CD4-positive, alpha-beta T cell treated with Interleukin-15 for 4 hours (primary cell): ENCODE measurements at regions not wholly inside any gene's neighbourhood (a gene's known extent, or its start where the extent isn't known, plus 50 kb on each side); places are given as distances from the start of the nearest gene placed in this dataset.
"Not testable (repeated sequence)": the region's sequence is repeated elsewhere in the genome, so short reads cannot be mapped to it uniquely, and the experiment has no call there.

ENCODE experiments used
- DNase-seq: peaks from one replicate; pipeline ENCODE4 v3.0.0-alpha.2; 2020; ENCODE audit warnings: low spot score

GRCh38 chr3:177358091-177358976 is 161.1 kb upstream of the TBL1XR1 start:
- DNase-seq: peak; percentile 76

GRCh38 chr3:177358977-177359592 is 161.8 kb upstream of the TBL1XR1 start:
- peak; percentile 52 for DNase-seq

- DNase-seq: peak; percentile 96
Measured at GRCh38 chr3:177359593-177360357, 162.5 kb upstream of the TBL1XR1 start.

GRCh38 chr3:177361081-177361938 is 164.0 kb upstream of the TBL1XR1 start:
- DNase-seq: no peak

- DNase-seq: no peak
Measured at GRCh38 chr3:177362626-177363025, 165.3 kb upstream of the TBL1XR1 start.

- DNase-seq: no peak
Measured at GRCh38 chr3:177364236-177364635, 167.0 kb upstream of the TBL1XR1 start.

- DNase-seq: not testable (repeated sequence)
Measured at GRCh38 chr3:177365294-177365693, 168.0 kb upstream of the TBL1XR1 start.

- DNase-seq: no peak
Measured at GRCh38 chr3:177367788-177368187, 170.5 kb upstream of the TBL1XR1 start.

- no peak for DNase-seq
Measured at GRCh38 chr3:177370246-177370822, 173.1 kb upstream of the TBL1XR1 start.

- no peak for DNase-seq
Measured at GRCh38 chr3:177371146-177371545, 173.9 kb upstream of the TBL1XR1 start.

- DNase-seq: no peak
Measured at GRCh38 chr3:177371888-177372287, 174.6 kb upstream of the TBL1XR1 start.

GRCh38 chr3:177374323-177374722 is 177.0 kb upstream of the TBL1XR1 start:
- DNase-seq: no peak

GRCh38 chr3:177375316-177375715 is 178.0 kb upstream of the TBL1XR1 start:
- no peak for DNase-seq

- no peak for DNase-seq
Measured at GRCh38 chr3:177377166-177377565, 179.9 kb upstream of the TBL1XR1 start.

GRCh38 chr3:177378168-177378567 is 180.9 kb upstream of the TBL1XR1 start:
- DNase-seq: no peak

- DNase-seq: no peak
Measured at GRCh38 chr3:177379045-177379444, 181.8 kb upstream of the TBL1XR1 start.

GRCh38 chr3:177381070-177381469 is 183.8 kb upstream of the TBL1XR1 start:
- no peak for DNase-seq

- no peak for DNase-seq
Measured at GRCh38 chr3:177382944-177383343, 185.7 kb upstream of the TBL1XR1 start.

GRCh38 chr3:177385186-177385585 is 187.9 kb upstream of the TBL1XR1 start:
- DNase-seq: no peak

- DNase-seq: no peak
Measured at GRCh38 chr3:177385831-177386301, 188.6 kb upstream of the TBL1XR1 start.

- no peak for DNase-seq
Measured at GRCh38 chr3:177388209-177388608, 190.9 kb upstream of the TBL1XR1 start.
